HepG2 (cell line): ENCODE measurements at regions not wholly inside any gene's neighbourhood (a gene's known extent, or its start where the extent isn't known, plus 50 kb on each side); places are given as distances from the start of the nearest gene placed in this dataset.

Source experiments
- ATAC-seq: fragments of 200-7000 bp; cut with Tn5 transposase; 3 replicates; pipeline ENCODE4 v1.9.1; 2020; ENCODE audit warnings: mild to moderate bottlenecking, moderate library complexity
- BruUV-seq: library from RNA; stranded (reverse); fragments of 400-500 nt; replicated peaks from 2 replicates; lab custom pipeline; 2021; lab: Mats Ljungman, UMichigan
- CTCF ChIA-PET: fragments of 300-600 bp; formaldehyde crosslinking; extraction: SDS; loops from one replicate; lab custom pipeline; 2021; ENCODE audit warnings: low total read pairs, inconsistent platforms, low intra/inter-chr PET ratio; lab: Yijun Ruan, JAX
- POLR2A ChIA-PET: fragments of 350-600 bp; sonication (Branson Sonifier 250); formaldehyde crosslinking; loops from one replicate; lab custom pipeline; 2020; ENCODE audit warnings: antibody characterized with exemption, inconsistent platforms; lab: Yijun Ruan, JAX
- DNase-seq: peaks from one replicate; pipeline ENCODE4 v3.0.0-alpha.2; 2015; ENCODE audit warnings: low spot score
- FAIRE-seq: peaks from 3 replicates; lab custom pipeline; 2011; peaks lifted over from hg19 to GRCh38; lab: Jason Lieb, UNC
- H2AFZ ChIP-seq: one replicate; pipeline ENCODE4 v1.6.1; 2011; ENCODE audit warnings: low read length, inconsistent platforms
- H3K27ac ChIP-seq: fragments of 300-600 bp; 3 replicates; pipeline ENCODE4 v1.8.0; 2011; ENCODE audit warnings: mixed run types, mild to moderate bottlenecking, mixed read lengths, low read length, inconsistent platforms; ENCODE audit not compliant: insufficient read depth; ENCODE audit errors: extremely low read length
- H3K27me3 ChIP-seq, 2 experiments: fragments of 200-600 bp in 1 of 2; 2 replicates in 1 of 2; 3 replicates in 1 of 2; pipeline versions ENCODE4 v1.6.0 to v1.8.0; 2011; ENCODE audit warnings: low read length in 2 of 2, mild to moderate bottlenecking in 2 of 2, moderate library complexity in 2 of 2, inconsistent platforms in 1 of 2; ENCODE audit not compliant: insufficient read depth in 2 of 2, control insufficient read depth in 1 of 2
- H3K36me3 ChIP-seq, 2 experiments: fragments of 200-600 bp in 1 of 2; replicated peaks in 1 of 2; 2 replicates in 1 of 2; 3 replicates in 1 of 2; pipeline versions ENCODE4 v1.5.1 to v1.8.0; 2011; ENCODE audit warnings: low read length in 2 of 2, inconsistent platforms in 1 of 2; ENCODE audit not compliant: insufficient read depth in 2 of 2, control insufficient read depth in 1 of 2
- H3K4me1 ChIP-seq: 2 replicates; pipeline ENCODE4 v1.5.1; 2012; ENCODE audit warnings: low read length, inconsistent platforms; ENCODE audit not compliant: insufficient read depth
- H3K4me2 ChIP-seq: 2 replicates; pipeline ENCODE4 v1.6.0; 2011; ENCODE audit warnings: low read depth, low read length, inconsistent platforms
- H3K4me3 ChIP-seq, 3 experiments: fragments of 200-600 bp in 1 of 3; sonication (generic), shearing (Covaris generic) in 1 of 3; replicated peaks in 1 of 3; 2 replicates each; pipeline ENCODE4 v1.5.1; 2011 to 2016; ENCODE audit warnings: low read length in 3 of 3, inconsistent platforms in 2 of 3, low read depth in 2 of 3, mild to moderate bottlenecking in 2 of 3, control low read depth in 1 of 3, mixed read lengths in 1 of 3; ENCODE audit not compliant: insufficient read depth in 1 of 3
- H3K79me2 ChIP-seq: one replicate; pipeline ENCODE4 v1.6.1; 2011; ENCODE audit warnings: low read length, inconsistent platforms; ENCODE audit not compliant: insufficient read depth
- H3K9ac ChIP-seq: 2 replicates; pipeline ENCODE4 v1.6.0; 2011; ENCODE audit warnings: mild to moderate bottlenecking, low read depth, low read length, inconsistent platforms; ENCODE audit not compliant: insufficient read depth
- H3K9me3 ChIP-seq: 2 replicates; pipeline ENCODE4 v1.5.1; 2012; ENCODE audit warnings: mild to moderate bottlenecking, low read length
- H4K20me1 ChIP-seq: 2 replicates; pipeline ENCODE4 v1.6.0; 2011; ENCODE audit warnings: inconsistent platforms, mild to moderate bottlenecking, low read length, moderate library complexity; ENCODE audit not compliant: insufficient read depth
- DRAP1 ChIP-seq: IDR thresholded peaks from 2 replicates; pipeline ENCODE4 v1.6.1; 2016; ENCODE audit warnings: missing genetic modification reagents, missing compliant biosample characterization
- RERE ChIP-seq: IDR thresholded peaks from 2 replicates; pipeline ENCODE4 v1.6.1; 2016; ENCODE audit warnings: low read depth, missing genetic modification reagents, missing compliant biosample characterization
- ZNF136 ChIP-seq: sonication (generic); formaldehyde crosslinking; IDR thresholded peaks from 2 replicates; pipeline ENCODE4 v1.8.1; 2022; ENCODE audit warnings: low read depth, mild to moderate bottlenecking, moderate library complexity, missing genetic modification reagents
- WGBS: methylation state at CpG from one replicate; pipeline ENCODE4 v1.1.6; 2017; ENCODE audit warnings: low lambda C conversion rate; 5-methylcytosine and 5-hydroxymethylcytosine counted together
- in situ Hi-C: cut with HindIII; loops from 2 replicates; pipeline ENCODE4 v1.10.0; 2017; ENCODE audit warnings: low pct_unique_long_range_greater_than_20kb; ENCODE audit not compliant: extremely low pct_ligation_motif_present
- intact Hi-C: fragments of 100-400 bp; cut with micrococcal nuclease; formaldehyde crosslinking; loops from one replicate; pipeline ENCODE4 v1.10.0; 2022; ENCODE audit not compliant: unreplicated experiment

GRCh38 chr2:49834433-49834832, 680.1 kb upstream of the FSHR start:
- ChIA-PET CTCF (no interaction called here), POLR2A (no interaction called here)
- TF ChIP-seq DRAP1 (CRISPR knock-in tag) = no peak
- no peak for TF ChIP-seq RERE (CRISPR knock-in tag)
- no peak for TF ChIP-seq ZNF136 (CRISPR knock-in tag)
- Histone ChIP-seq H3K4me3 (no peak overlapping the region), H3K27ac (no peak overlapping the region), H3K9ac (no peak overlapping the region), H3K4me1 (peaks cover 4% of the 10 kb centered on the region; the same call in 1 of the 2 replicates), H3K4me2 (no peak overlapping the region), H3K36me3 (no peaks in the 10 kb centered on the region), H4K20me1 (no peaks in the 10 kb centered on the region), H3K9me3 (no peaks in the 10 kb centered on the region), H3K27me3 (no peaks in the 10 kb centered on the region), H3K79me2 (no peaks in the 10 kb centered on the region), H2AFZ (no peak overlapping the region)
- intact Hi-C loops (no loop called here), in situ Hi-C loops (no loop called here)
- DNase-seq = no peak
- WGBS = 0% methylated on average over 1 of the region's 1 CpG
- FAIRE-seq = no peak
- BruUV-seq = no TSS peak
- no peak for ATAC-seq
